ENCODE measurements at regions not wholly inside any gene's neighbourhood (a gene's known extent, or its start where the extent isn't known, plus 50 kb on each side); places are given as distances from the start of the nearest gene placed in this dataset.

- no peak for TF ChIP-seq CTCF (IDR thresholded peaks at IDR 0.05)
- H3K9me3 ChIP-seq, result peaks cover 0 to 9% of the 10 kb centered on the region in 2 donors
- H3K27ac ChIP-seq, result no peak overlapping the region
- intact Hi-C loops (cut with DNase I), result no loop called here
- no peak overlapping the region for H3K4me3 ChIP-seq
- H3K4me1 ChIP-seq, result no peaks in the 10 kb centered on the region
- no peaks in the 10 kb centered on the region for H3K27me3 ChIP-seq
- no peaks in the 10 kb centered on the region for H3K36me3 ChIP-seq
- DNase-seq (ENCODE audit: low spot score in 2 of 2), result no peak
These were observed 56.4 kb upstream of the HMX1 start for GRCh38 chr4:8928074-8928473.

DNA sequence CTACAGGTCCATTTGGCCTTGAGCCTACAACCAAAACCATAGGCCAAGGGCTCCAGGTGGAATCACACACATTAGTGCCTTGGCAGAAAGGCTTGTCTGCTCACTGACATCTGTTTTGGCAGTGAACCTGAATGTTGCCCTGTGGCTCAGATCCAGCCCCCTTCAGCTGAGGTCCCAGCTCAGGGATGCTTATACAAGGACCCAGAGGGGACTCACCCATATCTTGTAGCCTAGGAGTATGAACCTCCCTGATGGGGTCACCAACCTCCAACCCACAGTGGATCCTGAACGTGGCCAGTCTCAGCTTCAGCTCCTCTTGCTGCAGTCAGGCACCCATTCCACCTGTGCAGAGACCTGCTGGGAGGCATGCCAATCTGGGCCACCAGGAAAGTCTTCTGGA is 50.8 kb upstream of the HMX1 start:
- H3K36me3 ChIP-seq, result no peaks in the 10 kb centered on the region
- no peak overlapping the region for H3K27ac ChIP-seq
- no peak for TF ChIP-seq CTCF (IDR thresholded peaks at IDR 0.05)
- H3K4me3 ChIP-seq, result no peak overlapping the region
- H3K9me3 ChIP-seq, result peaks cover 0 to 10% of the 10 kb centered on the region in 2 donors
- H3K27me3 ChIP-seq, result no peaks in the 10 kb centered on the region
- intact Hi-C loops (cut with DNase I), result no loop called here
- no peaks in the 10 kb centered on the region for H3K4me1 ChIP-seq
- no peak for DNase-seq (ENCODE audit: low spot score in 2 of 2)

DNA sequence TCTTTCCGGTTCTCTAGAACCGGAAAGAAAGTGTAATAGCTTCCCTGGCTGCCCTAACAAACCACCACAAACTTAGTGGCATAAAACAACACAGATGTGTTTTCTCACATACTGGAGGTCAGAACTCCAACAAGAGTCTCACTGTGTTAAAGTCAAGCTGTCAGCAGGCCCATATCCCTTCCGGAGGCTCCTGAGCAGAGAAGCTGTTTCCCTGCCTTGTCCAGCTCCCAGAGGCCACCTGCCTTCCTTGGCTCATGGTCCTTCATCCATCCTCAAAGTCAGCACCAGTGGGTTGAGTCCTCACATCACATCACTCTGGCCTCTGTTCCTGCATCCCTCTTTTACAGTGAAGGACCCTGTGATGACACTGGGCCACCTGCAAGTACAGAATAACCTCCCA is 49.8 kb upstream of the HMX1 start:
- Histone ChIP-seq H3K4me1 (no peaks in the 10 kb centered on the region), H3K36me3 (no peaks in the 10 kb centered on the region), H3K4me3 (no peak overlapping the region), H3K27me3 (no peaks in the 10 kb centered on the region), H3K9me3 (peaks cover 0 to 10% of the 10 kb centered on the region in 2 donors), H3K27ac (no peak overlapping the region)
- no peak for TF ChIP-seq CTCF (IDR thresholded peaks at IDR 0.05)
- DNase-seq (ENCODE audit: low spot score in 2 of 2), result no peak
- intact Hi-C loops (cut with DNase I), result no loop called here
